ENCODE measurements at regions not wholly inside any gene's neighbourhood (a gene's known extent, or its start where the extent isn't known, plus 50 kb on each side); places are given as distances from the start of the nearest gene placed in this dataset.
"Not testable (repeated sequence)": the region's sequence is repeated elsewhere in the genome, so short reads cannot be mapped to it uniquely, and the experiment has no call there.

GRCh38 chr10:57336865-57337264, 930.8 kb downstream of the IPMK start:
- 97% methylated on average over 9 of the region's 14 CpGs for WGBS (ENCODE audit: insufficient coverage)
- no peak overlapping the region for H3K27ac ChIP-seq (ENCODE audit: insufficient read depth in 1 of 2, low read depth in 1 of 2, low read length in 2 of 2, poor library complexity in 1 of 2, severe bottlenecking in 2 of 2)
- H3K27me3 ChIP-seq (replicated peaks in 2 of 5; ENCODE audit: control insufficient read depth in 4 of 5, insufficient read depth in 5 of 5, low read length in 4 of 5) = no peaks in the 10 kb centered on the region
- no peaks in the 10 kb centered on the region for H3K36me3 ChIP-seq (ENCODE audit: control insufficient read depth in 4 of 4, insufficient read depth in 4 of 4, low read length in 3 of 4)
- ChIA-PET POLR2A (no interaction called here), CTCF (no interaction called here)
- H3K4me3 ChIP-seq (ENCODE audit: control insufficient read depth in 1 of 7, extremely low read depth in 1 of 7, insufficient read depth in 4 of 7, low read depth in 2 of 7, low read length in 6 of 7) = no peak overlapping the region
- no peak for DNase-seq
- H3K4me1 ChIP-seq (ENCODE audit: control extremely low read depth in 1 of 4, control insufficient read depth in 4 of 4, insufficient read depth in 4 of 4, low read length in 3 of 4) = no peaks in the 10 kb centered on the region
- no peaks in the 10 kb centered on the region for H3K9me3 ChIP-seq (ENCODE audit: control extremely low read depth in 1 of 5, control insufficient read depth in 4 of 5, insufficient read depth in 2 of 5, low read depth in 1 of 5, low read length in 4 of 5)

GRCh38 chr10:57336341-57336740, 931.4 kb downstream of the IPMK start:
- Histone ChIP-seq H3K27ac (ENCODE audit: insufficient read depth in 1 of 2, low read depth in 1 of 2, low read length in 2 of 2, poor library complexity in 1 of 2, severe bottlenecking in 2 of 2) (no peak overlapping the region), H3K4me1 (ENCODE audit: control extremely low read depth in 1 of 4, control insufficient read depth in 4 of 4, insufficient read depth in 4 of 4, low read length in 3 of 4) (no peaks in the 10 kb centered on the region), H3K27me3 (replicated peaks in 2 of 5; ENCODE audit: control insufficient read depth in 4 of 5, insufficient read depth in 5 of 5, low read length in 4 of 5) (no peaks in the 10 kb centered on the region), H3K36me3 (ENCODE audit: control insufficient read depth in 4 of 4, insufficient read depth in 4 of 4, low read length in 3 of 4) (no peaks in the 10 kb centered on the region), H3K9me3 (ENCODE audit: control extremely low read depth in 1 of 5, control insufficient read depth in 4 of 5, insufficient read depth in 2 of 5, low read depth in 1 of 5, low read length in 4 of 5) (no peaks in the 10 kb centered on the region), H3K4me3 (ENCODE audit: control insufficient read depth in 1 of 7, extremely low read depth in 1 of 7, insufficient read depth in 4 of 7, low read depth in 2 of 7, low read length in 6 of 7) (no peak overlapping the region)
- POLR2A ChIA-PET = no interaction called here
- CTCF ChIA-PET = no interaction called here
- DNase-seq = no peak
- WGBS (ENCODE audit: insufficient coverage) = 94% methylated on average over 11 of the region's 12 CpGs

- Histone ChIP-seq H3K27ac (ENCODE audit: insufficient read depth in 1 of 2, low read depth in 1 of 2, low read length in 2 of 2, poor library complexity in 1 of 2, severe bottlenecking in 2 of 2) (no peak overlapping the region), H3K9me3 (ENCODE audit: control extremely low read depth in 1 of 5, control insufficient read depth in 4 of 5, insufficient read depth in 2 of 5, low read depth in 1 of 5, low read length in 4 of 5) (no peaks in the 10 kb centered on the region), H3K4me1 (ENCODE audit: control extremely low read depth in 1 of 4, control insufficient read depth in 4 of 4, insufficient read depth in 4 of 4, low read length in 3 of 4) (no peaks in the 10 kb centered on the region), H3K27me3 (replicated peaks in 2 of 5; ENCODE audit: control insufficient read depth in 4 of 5, insufficient read depth in 5 of 5, low read length in 4 of 5) (no peaks in the 10 kb centered on the region), H3K36me3 (ENCODE audit: control insufficient read depth in 4 of 4, insufficient read depth in 4 of 4, low read length in 3 of 4) (no peaks in the 10 kb centered on the region), H3K4me3 (ENCODE audit: control insufficient read depth in 1 of 7, extremely low read depth in 1 of 7, insufficient read depth in 4 of 7, low read depth in 2 of 7, low read length in 6 of 7) (no peak overlapping the region)
- ChIA-PET CTCF (no interaction called here), POLR2A (no interaction called here)
- DNase-seq = no peak
- 100% methylated on average over 1 of the region's 4 CpGs for WGBS (ENCODE audit: insufficient coverage)
Measured at GRCh38 chr10:57334523-57334922, 933.2 kb downstream of the IPMK start.

- Histone ChIP-seq H3K27ac (ENCODE audit: insufficient read depth in 1 of 2, low read depth in 1 of 2, low read length in 2 of 2, poor library complexity in 1 of 2, severe bottlenecking in 2 of 2) (no peak overlapping the region), H3K27me3 (replicated peaks in 2 of 5; ENCODE audit: control insufficient read depth in 4 of 5, insufficient read depth in 5 of 5, low read length in 4 of 5) (no peaks in the 10 kb centered on the region), H3K4me3 (ENCODE audit: control insufficient read depth in 1 of 7, extremely low read depth in 1 of 7, insufficient read depth in 4 of 7, low read depth in 2 of 7, low read length in 6 of 7) (no peak overlapping the region), H3K36me3 (ENCODE audit: control insufficient read depth in 4 of 4, insufficient read depth in 4 of 4, low read length in 3 of 4) (no peaks in the 10 kb centered on the region), H3K4me1 (ENCODE audit: control extremely low read depth in 1 of 4, control insufficient read depth in 4 of 4, insufficient read depth in 4 of 4, low read length in 3 of 4) (no peaks in the 10 kb centered on the region), H3K9me3 (ENCODE audit: control extremely low read depth in 1 of 5, control insufficient read depth in 4 of 5, insufficient read depth in 2 of 5, low read depth in 1 of 5, low read length in 4 of 5) (no peaks in the 10 kb centered on the region)
- WGBS (ENCODE audit: insufficient coverage) = no CpG with 5 or more reads among the region's 2 CpGs
- ChIA-PET POLR2A (no interaction called here), CTCF (no interaction called here)
- DNase-seq = no peak
Measured at GRCh38 chr10:57333880-57334279, 933.8 kb downstream of the IPMK start.

DNA sequence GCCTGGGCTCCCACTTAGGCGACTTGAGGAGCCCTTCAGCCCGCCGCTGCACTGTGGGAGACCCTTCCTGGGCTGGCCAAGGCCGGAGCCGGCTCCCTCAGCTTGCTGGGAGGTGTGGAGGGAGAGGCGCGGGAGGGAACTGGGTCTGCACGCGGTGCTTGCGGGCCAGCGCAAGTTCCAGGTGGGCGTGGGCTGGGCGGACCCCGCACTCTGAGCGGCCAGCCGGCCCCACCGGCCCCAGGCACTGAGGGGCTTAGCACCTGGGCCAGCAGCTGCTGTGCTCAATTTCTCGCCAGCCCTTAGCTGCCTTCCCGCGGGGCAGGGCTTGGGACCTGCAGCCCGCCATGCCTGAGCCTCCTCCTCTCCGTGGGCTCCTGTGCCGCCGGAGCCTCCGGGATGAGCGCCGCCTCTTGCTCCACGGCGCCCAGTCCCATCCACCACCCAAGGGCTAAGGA, 946.3 kb downstream of the IPMK start:
- CTCF ChIA-PET, POLR2A ChIA-PET, DNase-seq: not testable (repeated sequence)

DNA sequence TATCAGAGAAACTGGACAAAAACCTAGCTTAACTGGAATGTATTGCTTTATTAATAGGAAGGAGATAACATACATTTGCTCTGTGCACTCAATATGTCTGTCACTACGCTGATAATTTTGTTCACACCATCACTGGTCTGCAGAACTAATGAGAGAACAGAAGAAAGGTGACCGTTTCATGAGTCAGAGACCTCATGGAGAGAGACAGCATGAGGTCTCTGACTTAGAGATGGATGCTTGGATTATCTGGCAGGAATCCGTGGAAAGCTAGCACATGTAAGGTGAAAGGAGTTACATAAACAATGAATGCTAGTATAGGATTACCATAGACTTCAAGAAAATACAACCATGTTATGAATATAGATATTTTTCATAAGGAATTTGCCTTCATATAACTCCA, 947.3 kb downstream of the IPMK start:
- no peak for DNase-seq
- ChIA-PET POLR2A (no interaction called here), CTCF (no interaction called here)
- Histone ChIP-seq H3K4me3 (ENCODE audit: control insufficient read depth in 1 of 7, extremely low read depth in 1 of 7, insufficient read depth in 4 of 7, low read depth in 2 of 7, low read length in 6 of 7) (no peak overlapping the region), H3K4me1 (ENCODE audit: control extremely low read depth in 1 of 4, control insufficient read depth in 4 of 4, insufficient read depth in 4 of 4, low read length in 3 of 4) (no peaks in the 10 kb centered on the region), H3K27ac (ENCODE audit: insufficient read depth in 1 of 2, low read depth in 1 of 2, low read length in 2 of 2, poor library complexity in 1 of 2, severe bottlenecking in 2 of 2) (no peak overlapping the region), H3K36me3 (ENCODE audit: control insufficient read depth in 4 of 4, insufficient read depth in 4 of 4, low read length in 3 of 4) (no peaks in the 10 kb centered on the region), H3K9me3 (ENCODE audit: control extremely low read depth in 1 of 5, control insufficient read depth in 4 of 5, insufficient read depth in 2 of 5, low read depth in 1 of 5, low read length in 4 of 5) (no peaks in the 10 kb centered on the region), H3K27me3 (replicated peaks in 2 of 5; ENCODE audit: control insufficient read depth in 4 of 5, insufficient read depth in 5 of 5, low read length in 4 of 5) (no peaks in the 10 kb centered on the region)
- WGBS (ENCODE audit: insufficient coverage) = 100% methylated on average over 1 of the region's 3 CpGs

More for the DNA sequence above, 946.3 kb downstream of the IPMK start:
- not testable (repeated sequence) for H3K27me3 ChIP-seq (replicated peaks in 2 of 5; ENCODE audit: control insufficient read depth in 4 of 5, insufficient read depth in 5 of 5, low read length in 4 of 5); H3K27ac ChIP-seq (ENCODE audit: insufficient read depth in 1 of 2, low read depth in 1 of 2, low read length in 2 of 2, poor library complexity in 1 of 2, severe bottlenecking in 2 of 2); H3K36me3 ChIP-seq (ENCODE audit: control insufficient read depth in 4 of 4, insufficient read depth in 4 of 4, low read length in 3 of 4); H3K4me1 ChIP-seq (ENCODE audit: control extremely low read depth in 1 of 4, control insufficient read depth in 4 of 4, insufficient read depth in 4 of 4, low read length in 3 of 4); H3K4me3 ChIP-seq (ENCODE audit: control insufficient read depth in 1 of 7, extremely low read depth in 1 of 7, insufficient read depth in 4 of 7, low read depth in 2 of 7, low read length in 6 of 7); H3K9me3 ChIP-seq (ENCODE audit: control extremely low read depth in 1 of 5, control insufficient read depth in 4 of 5, insufficient read depth in 2 of 5, low read depth in 1 of 5, low read length in 4 of 5)
- WGBS (ENCODE audit: insufficient coverage) = 93% methylated on average over 27 of the region's 29 CpGs

DNA sequence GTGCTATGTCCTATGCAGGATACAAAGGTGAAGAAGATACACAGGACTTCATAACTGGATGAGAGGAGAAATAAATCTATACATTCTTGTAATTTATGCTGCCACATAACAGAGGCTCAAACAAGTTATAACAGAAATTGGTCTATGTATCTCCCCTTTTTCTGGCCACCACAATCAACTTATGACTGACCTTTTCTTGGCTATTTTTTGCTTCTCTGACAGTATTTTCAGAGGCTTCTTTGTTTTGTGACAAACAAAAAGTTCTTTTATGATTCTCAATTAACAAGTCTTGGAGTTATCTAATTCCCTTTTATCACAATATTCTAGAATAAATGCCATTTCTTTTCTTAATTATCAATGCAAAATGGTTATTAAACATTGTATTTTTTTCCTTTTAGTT, 953.0 kb upstream of the ZWINT start:
- Histone ChIP-seq H3K27me3 (replicated peaks in 2 of 5; ENCODE audit: control insufficient read depth in 4 of 5, insufficient read depth in 5 of 5, low read length in 4 of 5) (no peaks in the 10 kb centered on the region), H3K4me3 (ENCODE audit: control insufficient read depth in 1 of 7, extremely low read depth in 1 of 7, insufficient read depth in 4 of 7, low read depth in 2 of 7, low read length in 6 of 7) (no peak overlapping the region), H3K36me3 (ENCODE audit: control insufficient read depth in 4 of 4, insufficient read depth in 4 of 4, low read length in 3 of 4) (no peaks in the 10 kb centered on the region), H3K27ac (ENCODE audit: insufficient read depth in 1 of 2, low read depth in 1 of 2, low read length in 2 of 2, poor library complexity in 1 of 2, severe bottlenecking in 2 of 2) (no peak overlapping the region), H3K4me1 (ENCODE audit: control extremely low read depth in 1 of 4, control insufficient read depth in 4 of 4, insufficient read depth in 4 of 4, low read length in 3 of 4) (no peaks in the 10 kb centered on the region), H3K9me3 (ENCODE audit: control extremely low read depth in 1 of 5, control insufficient read depth in 4 of 5, insufficient read depth in 2 of 5, low read depth in 1 of 5, low read length in 4 of 5) (no peaks in the 10 kb centered on the region)
- DNase-seq = no peak
- ChIA-PET POLR2A (no interaction called here), CTCF (no interaction called here)

GRCh38 chr10:57303566-57303965, 942.5 kb upstream of the ZWINT start:
- H3K4me1 ChIP-seq (ENCODE audit: control extremely low read depth in 1 of 4, control insufficient read depth in 4 of 4, insufficient read depth in 4 of 4, low read length in 3 of 4) = no peaks in the 10 kb centered on the region
- WGBS (ENCODE audit: insufficient coverage) = no CpG with 5 or more reads among the region's 3 CpGs
- DNase-seq = no peak
- no peaks in the 10 kb centered on the region for H3K27me3 ChIP-seq (replicated peaks in 2 of 5; ENCODE audit: control insufficient read depth in 4 of 5, insufficient read depth in 5 of 5, low read length in 4 of 5)
- ChIA-PET POLR2A (no interaction called here), CTCF (no interaction called here)
- H3K36me3 ChIP-seq (ENCODE audit: control insufficient read depth in 4 of 4, insufficient read depth in 4 of 4, low read length in 3 of 4) = no peaks in the 10 kb centered on the region
- H3K9me3 ChIP-seq (ENCODE audit: control extremely low read depth in 1 of 5, control insufficient read depth in 4 of 5, insufficient read depth in 2 of 5, low read depth in 1 of 5, low read length in 4 of 5) = no peaks in the 10 kb centered on the region
- no peak overlapping the region for H3K4me3 ChIP-seq (ENCODE audit: control insufficient read depth in 1 of 7, extremely low read depth in 1 of 7, insufficient read depth in 4 of 7, low read depth in 2 of 7, low read length in 6 of 7)
- H3K27ac ChIP-seq (ENCODE audit: insufficient read depth in 1 of 2, low read depth in 1 of 2, low read length in 2 of 2, poor library complexity in 1 of 2, severe bottlenecking in 2 of 2) = no peak overlapping the region
